ENCODE measurements at regions not wholly inside any gene's neighbourhood (a gene's known extent, or its start where the extent isn't known, plus 50 kb on each side); places are given as distances from the start of the nearest gene placed in this dataset.

GRCh38 chr3:55197021-55197420 lies 269.2 kb upstream of the LRTM1 start:
- Histone ChIP-seq H3K23ac (ENCODE audit: low read depth, low read length, poor library complexity) (no peak overlapping the region), H2AFZ (ENCODE audit: low read length) (no peak overlapping the region), H3K79me1 (ENCODE audit: low read depth, low read length) (no peaks in the 10 kb centered on the region), H3K36me3 (replicated peaks in 1 of 2; ENCODE audit: control insufficient read depth in 2 of 2, insufficient read depth in 2 of 2, low read length in 2 of 2) (no peaks in the 10 kb centered on the region), H3K4ac (ENCODE audit: low read length) (no peak overlapping the region), H3K27me3 (ENCODE audit: control insufficient read depth in 3 of 3, insufficient read depth in 3 of 3, low read depth in 1 of 3, low read length in 3 of 3) (no peaks in the 10 kb centered on the region), H3K27ac (replicated peaks; ENCODE audit: low read length) (no peak overlapping the region), H3K4me3 (ENCODE audit: low read length in 2 of 2) (no peak overlapping the region), H3K9ac (ENCODE audit: low read depth, low read length, poor library complexity) (no peak overlapping the region), H3K4me1 (ENCODE audit: control insufficient read depth in 2 of 2, insufficient read depth in 1 of 2, low read depth in 1 of 2, low read length in 2 of 2) (no peaks in the 10 kb centered on the region), H2BK120ac (ENCODE audit: low read depth, low read length) (no peak overlapping the region), H4K91ac (ENCODE audit: low read depth, low read length, poor library complexity) (no peak overlapping the region), H2BK15ac (ENCODE audit: low read length) (no peak overlapping the region), H3K18ac (ENCODE audit: low read length) (no peak overlapping the region), H3K4me2 (ENCODE audit: insufficient read depth, low read length, poor library complexity, severe bottlenecking) (no peak overlapping the region), H3K9me3 (replicated peaks in 1 of 2; ENCODE audit: control insufficient read depth in 2 of 2, insufficient read depth in 1 of 2, low read depth in 1 of 2, low read length in 2 of 2) (no peaks in the 10 kb centered on the region), H3K14ac (ENCODE audit: low read length) (no peak overlapping the region), H2BK5ac (ENCODE audit: low read length) (no peak overlapping the region), H4K8ac (ENCODE audit: low read depth, low read length) (no peak overlapping the region), H2BK12ac (ENCODE audit: low read length) (no peak overlapping the region), H2AK5ac (ENCODE audit: low read depth, low read length) (no peak overlapping the region)
- no peak for DNase-seq (ENCODE audit: low spot score)
- no CpG with 5 or more reads among the region's 2 CpGs for WGBS, 2 donors (ENCODE audit: extremely low coverage in 2 of 2, insufficient read length in 2 of 2, insufficient replicate concordance in 1 of 2)

GRCh38 chr3:55196495-55196894 lies 268.6 kb upstream of the LRTM1 start:
- no peak overlapping the region for H2BK15ac ChIP-seq (ENCODE audit: low read length)
- no peaks in the 10 kb centered on the region for H3K9me3 ChIP-seq (replicated peaks in 1 of 2; ENCODE audit: control insufficient read depth in 2 of 2, insufficient read depth in 1 of 2, low read depth in 1 of 2, low read length in 2 of 2)
- H3K9ac ChIP-seq (ENCODE audit: low read depth, low read length, poor library complexity) = no peak overlapping the region
- no peaks in the 10 kb centered on the region for H3K36me3 ChIP-seq (replicated peaks in 1 of 2; ENCODE audit: control insufficient read depth in 2 of 2, insufficient read depth in 2 of 2, low read length in 2 of 2)
- H2BK5ac ChIP-seq (ENCODE audit: low read length) = no peak overlapping the region
- peak overlapping the region; percentile 5 for H2AFZ ChIP-seq (ENCODE audit: low read length)
- H3K23ac ChIP-seq (ENCODE audit: low read depth, low read length, poor library complexity) = no peak overlapping the region
- H3K4ac ChIP-seq (ENCODE audit: low read length) = no peak overlapping the region
- H2BK120ac ChIP-seq (ENCODE audit: low read depth, low read length) = no peak overlapping the region
- no peak overlapping the region for H3K4me3 ChIP-seq (ENCODE audit: low read length in 2 of 2)
- no peak overlapping the region for H3K27ac ChIP-seq (replicated peaks; ENCODE audit: low read length)
- H4K91ac ChIP-seq (ENCODE audit: low read depth, low read length, poor library complexity) = no peak overlapping the region
- no peak overlapping the region for H2BK12ac ChIP-seq (ENCODE audit: low read length)
- no peak for DNase-seq (ENCODE audit: low spot score)
- H3K79me1 ChIP-seq (ENCODE audit: low read depth, low read length) = no peaks in the 10 kb centered on the region
- no peaks in the 10 kb centered on the region for H3K27me3 ChIP-seq (ENCODE audit: control insufficient read depth in 3 of 3, insufficient read depth in 3 of 3, low read depth in 1 of 3, low read length in 3 of 3)
- H3K18ac ChIP-seq (ENCODE audit: low read length) = no peak overlapping the region
- H3K14ac ChIP-seq (ENCODE audit: low read length) = no peak overlapping the region
- no peak overlapping the region for H3K4me2 ChIP-seq (ENCODE audit: insufficient read depth, low read length, poor library complexity, severe bottlenecking)
- no CpG with 5 or more reads among the region's 1 CpG for WGBS, 2 donors (ENCODE audit: extremely low coverage in 2 of 2, insufficient read length in 2 of 2, insufficient replicate concordance in 1 of 2)
- H2AK5ac ChIP-seq (ENCODE audit: low read depth, low read length) = no peak overlapping the region
- H3K4me1 ChIP-seq (ENCODE audit: control insufficient read depth in 2 of 2, insufficient read depth in 1 of 2, low read depth in 1 of 2, low read length in 2 of 2) = no peaks in the 10 kb centered on the region
- no peak overlapping the region for H4K8ac ChIP-seq (ENCODE audit: low read depth, low read length)

- no peak overlapping the region for H4K8ac ChIP-seq (ENCODE audit: low read depth, low read length)
- WGBS, 2 donors (ENCODE audit: extremely low coverage in 2 of 2, insufficient read length in 2 of 2, insufficient replicate concordance in 1 of 2) = no CpG with 5 or more reads among the region's 3 CpGs
- DNase-seq (ENCODE audit: low spot score) = no peak
Observed at GRCh38 chr3:55194376-55194775, 266.5 kb upstream of the LRTM1 start.

GRCh38 chr3:55191911-55192775 lies 264.3 kb upstream of the LRTM1 start:
- Histone ChIP-seq H3K23ac (ENCODE audit: low read depth, low read length, poor library complexity) (no peak overlapping the region), H3K4ac (ENCODE audit: low read length) (no peak overlapping the region), H3K4me1 (ENCODE audit: control insufficient read depth in 2 of 2, insufficient read depth in 1 of 2, low read depth in 1 of 2, low read length in 2 of 2) (peaks cover 3 to 14% of the 10 kb centered on the region in 2 donors), H3K9ac (ENCODE audit: low read depth, low read length, poor library complexity) (no peak overlapping the region), H3K4me3 (ENCODE audit: low read length in 2 of 2) (no peak overlapping the region), H3K79me1 (ENCODE audit: low read depth, low read length) (no peaks in the 10 kb centered on the region), H4K8ac (ENCODE audit: low read depth, low read length) (no peak overlapping the region), H2AFZ (ENCODE audit: low read length) (no peak overlapping the region), H2AK5ac (ENCODE audit: low read depth, low read length) (no peak overlapping the region), H3K36me3 (replicated peaks in 1 of 2; ENCODE audit: control insufficient read depth in 2 of 2, insufficient read depth in 2 of 2, low read length in 2 of 2) (no peaks in the 10 kb centered on the region), H3K4me2 (ENCODE audit: insufficient read depth, low read length, poor library complexity, severe bottlenecking) (no peak overlapping the region), H3K9me3 (replicated peaks in 1 of 2; ENCODE audit: control insufficient read depth in 2 of 2, insufficient read depth in 1 of 2, low read depth in 1 of 2, low read length in 2 of 2) (peaks cover 0 to 9% of the 10 kb centered on the region in 2 donors), H3K27me3 (ENCODE audit: control insufficient read depth in 3 of 3, insufficient read depth in 3 of 3, low read depth in 1 of 3, low read length in 3 of 3) (no peaks in the 10 kb centered on the region), H2BK5ac (ENCODE audit: low read length) (no peak overlapping the region), H2BK12ac (ENCODE audit: low read length) (no peak overlapping the region), H2BK15ac (ENCODE audit: low read length) (no peak overlapping the region), H3K27ac (replicated peaks; ENCODE audit: low read length) (no peak overlapping the region), H3K18ac (ENCODE audit: low read length) (no peak overlapping the region), H4K91ac (ENCODE audit: low read depth, low read length, poor library complexity) (no peak overlapping the region), H2BK120ac (ENCODE audit: low read depth, low read length) (no peak overlapping the region), H3K14ac (ENCODE audit: low read length) (no peak overlapping the region)
- no peak for DNase-seq (ENCODE audit: low spot score)
- no CpG with 5 or more reads among the region's 4 CpGs for WGBS, 2 donors (ENCODE audit: extremely low coverage in 2 of 2, insufficient read length in 2 of 2, insufficient replicate concordance in 1 of 2)

More at GRCh38 chr3:55194376-55194775, 266.5 kb upstream of the LRTM1 start:
- H4K91ac ChIP-seq (ENCODE audit: low read depth, low read length, poor library complexity) = no peak overlapping the region
- H3K9me3 ChIP-seq (replicated peaks in 1 of 2; ENCODE audit: control insufficient read depth in 2 of 2, insufficient read depth in 1 of 2, low read depth in 1 of 2, low read length in 2 of 2) = no peaks in the 10 kb centered on the region
- no peak overlapping the region for H2BK5ac ChIP-seq (ENCODE audit: low read length)
- H3K4me1 ChIP-seq (ENCODE audit: control insufficient read depth in 2 of 2, insufficient read depth in 1 of 2, low read depth in 1 of 2, low read length in 2 of 2) = peaks cover 3 to 11% of the 10 kb centered on the region in 2 donors
- no peaks in the 10 kb centered on the region for H3K27me3 ChIP-seq (ENCODE audit: control insufficient read depth in 3 of 3, insufficient read depth in 3 of 3, low read depth in 1 of 3, low read length in 3 of 3)
- H2BK12ac ChIP-seq (ENCODE audit: low read length) = no peak overlapping the region
- no peak overlapping the region for H3K9ac ChIP-seq (ENCODE audit: low read depth, low read length, poor library complexity)
- H2AFZ ChIP-seq (ENCODE audit: low read length) = no peak overlapping the region
- H3K23ac ChIP-seq (ENCODE audit: low read depth, low read length, poor library complexity) = no peak overlapping the region
- H3K36me3 ChIP-seq (replicated peaks in 1 of 2; ENCODE audit: control insufficient read depth in 2 of 2, insufficient read depth in 2 of 2, low read length in 2 of 2) = no peaks in the 10 kb centered on the region
- H2BK15ac ChIP-seq (ENCODE audit: low read length) = no peak overlapping the region
- H2AK5ac ChIP-seq (ENCODE audit: low read depth, low read length) = no peak overlapping the region
- no peak overlapping the region for H3K4me2 ChIP-seq (ENCODE audit: insufficient read depth, low read length, poor library complexity, severe bottlenecking)
- no peak overlapping the region for H3K4ac ChIP-seq (ENCODE audit: low read length)
- H3K27ac ChIP-seq (replicated peaks; ENCODE audit: low read length) = no peak overlapping the region
- no peak overlapping the region for H2BK120ac ChIP-seq (ENCODE audit: low read depth, low read length)
- no peaks in the 10 kb centered on the region for H3K79me1 ChIP-seq (ENCODE audit: low read depth, low read length)
- no peak overlapping the region for H3K14ac ChIP-seq (ENCODE audit: low read length)
- no peak overlapping the region for H3K18ac ChIP-seq (ENCODE audit: low read length)
- H3K4me3 ChIP-seq (ENCODE audit: low read length in 2 of 2) = no peak overlapping the region

Data from neuronal stem cell (in vitro differentiated cells).